GM20431 (cell line): ENCODE measurements at regions not wholly inside any gene's neighbourhood (a gene's known extent, or its start where the extent isn't known, plus 50 kb on each side); places are given as distances from the start of the nearest gene placed in this dataset.
"Not testable (repeated sequence)": the region's sequence is repeated elsewhere in the genome, so short reads cannot be mapped to it uniquely, and the experiment has no call there.

Experiments used
- in situ Hi-C: fragments of 300-500 bp; cut with MseI, MboI; formaldehyde crosslinking; loops from one replicate; pipeline ENCODE4 v1.15.0; 2020; ENCODE audit warnings: low sequenced_read_pairs; ENCODE audit not compliant: unreplicated experiment

- in situ Hi-C loops, result not testable (repeated sequence)
Measured at GRCh38 chr10:31251118-31251517, 67.9 kb upstream of the ZEB1 start.

- in situ Hi-C loops, result no loop called here
Measured at GRCh38 chr10:31253237-31253636, 65.8 kb upstream of the ZEB1 start.

GRCh38 chr10:31261511-31262311 is 57.3 kb upstream of the ZEB1 start:
- in situ Hi-C loops, result no loop called here

DNA sequence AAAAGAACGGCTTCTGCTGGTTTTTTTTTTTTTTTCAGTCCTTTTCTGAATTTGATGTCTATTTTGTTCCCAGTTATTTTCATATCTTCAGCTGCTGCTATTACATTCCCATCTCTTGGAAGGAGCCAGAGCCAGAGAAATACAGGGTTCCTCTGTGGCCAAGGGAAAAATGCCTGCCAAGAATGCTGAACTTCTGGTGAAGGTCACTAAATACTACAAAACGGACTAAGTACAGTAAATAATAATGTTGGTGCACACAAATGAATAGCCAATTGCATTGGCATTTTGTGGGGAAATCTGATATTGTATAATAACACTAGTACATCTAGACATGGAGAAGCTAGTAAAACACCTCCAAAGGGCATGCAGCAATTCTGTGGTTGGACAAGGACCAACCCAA is 56.3 kb upstream of the ZEB1 start:
- in situ Hi-C loops, result no loop called here

DNA sequence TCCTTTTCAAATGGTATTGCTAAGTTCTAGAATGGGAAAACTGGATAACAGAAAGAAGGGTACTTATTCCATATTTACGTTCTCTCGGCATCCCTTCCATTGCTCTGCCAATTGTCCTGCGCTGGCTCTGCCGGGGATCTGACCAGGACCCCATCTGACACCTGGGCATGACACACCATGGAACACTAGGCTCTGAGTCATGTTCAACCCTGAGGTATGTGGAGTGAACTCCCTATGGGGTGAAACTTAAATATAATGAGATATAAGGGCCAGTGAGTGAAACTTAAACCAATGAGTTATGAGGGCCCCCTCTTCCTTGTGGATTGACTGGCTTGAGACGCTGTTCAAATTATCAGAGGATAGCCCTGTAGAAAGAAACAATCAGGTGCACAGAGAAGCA is 55.1 kb upstream of the ZEB1 start:
- in situ Hi-C loops, result no loop called here

DNA sequence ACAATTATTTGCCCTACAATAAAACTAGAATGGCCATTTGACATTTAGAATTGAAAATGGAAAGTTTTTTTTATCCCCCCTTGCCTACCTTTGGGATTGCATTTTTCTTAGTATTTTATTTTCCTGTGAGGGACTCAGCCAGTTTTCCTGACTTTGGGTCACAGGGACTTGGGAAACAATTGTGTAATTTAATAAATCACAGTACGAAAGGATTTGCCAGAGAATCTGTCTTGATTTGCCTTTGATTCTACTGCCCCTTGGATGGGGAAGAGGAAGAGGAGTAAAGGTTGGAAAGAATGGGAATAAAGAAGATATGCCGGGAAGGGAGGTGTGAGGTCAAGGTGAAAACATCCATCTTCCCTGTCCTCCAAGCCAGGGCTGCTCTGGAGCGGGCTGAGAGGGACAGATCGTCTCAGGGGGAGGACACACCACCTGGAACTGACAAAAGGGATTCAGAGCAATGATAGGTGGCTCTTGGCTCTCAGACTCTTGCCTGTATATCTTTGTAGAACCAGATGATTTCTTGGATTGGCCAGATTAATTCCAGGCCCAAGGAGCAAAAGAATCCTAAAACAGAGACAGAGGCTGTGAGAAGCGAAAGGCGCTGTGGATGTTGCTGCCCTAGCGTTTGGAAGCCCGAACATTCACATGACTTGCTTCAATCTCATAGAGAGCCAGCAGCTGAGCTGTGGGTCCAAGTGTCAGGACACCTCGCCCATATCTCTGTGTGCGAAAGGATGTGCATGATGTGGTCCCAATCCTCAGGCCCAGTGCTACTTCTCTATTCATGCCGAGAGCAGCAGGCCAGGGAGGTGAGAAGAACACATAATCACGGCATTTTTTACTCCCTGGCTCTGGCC is 50.3 kb upstream of the ZEB1 start:
- in situ Hi-C loops, result no loop called here
